ENCODE measurements at regions not wholly inside any gene's neighbourhood (a gene's known extent, or its start where the extent isn't known, plus 50 kb on each side); places are given as distances from the start of the nearest gene placed in this dataset.
"Not testable (repeated sequence)": the region's sequence is repeated elsewhere in the genome, so short reads cannot be mapped to it uniquely, and the experiment has no call there.

DNA sequence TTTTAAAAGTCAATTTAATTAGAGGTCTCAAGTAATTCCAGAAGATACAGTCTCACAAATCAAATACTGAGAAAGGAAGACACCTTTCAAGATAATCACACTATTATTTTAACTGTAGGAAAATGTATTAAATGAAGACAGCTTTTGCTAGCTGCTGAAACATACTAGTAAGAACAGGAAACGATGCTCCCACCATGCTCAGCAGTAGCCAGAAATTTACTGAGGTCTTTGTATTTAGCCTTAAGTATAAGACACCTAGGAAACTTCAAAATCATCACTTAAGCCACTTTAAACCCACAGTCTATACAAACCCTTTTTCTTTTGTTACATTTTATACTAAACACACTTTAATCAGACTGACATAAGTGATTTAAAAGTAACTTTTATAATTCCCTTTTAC is 72.7 kb upstream of the NPIPB12 start:
- DNase-seq (ENCODE audit: low read depth in 4 of 4, low spot score in 2 of 4) = not testable (repeated sequence)

DNA sequence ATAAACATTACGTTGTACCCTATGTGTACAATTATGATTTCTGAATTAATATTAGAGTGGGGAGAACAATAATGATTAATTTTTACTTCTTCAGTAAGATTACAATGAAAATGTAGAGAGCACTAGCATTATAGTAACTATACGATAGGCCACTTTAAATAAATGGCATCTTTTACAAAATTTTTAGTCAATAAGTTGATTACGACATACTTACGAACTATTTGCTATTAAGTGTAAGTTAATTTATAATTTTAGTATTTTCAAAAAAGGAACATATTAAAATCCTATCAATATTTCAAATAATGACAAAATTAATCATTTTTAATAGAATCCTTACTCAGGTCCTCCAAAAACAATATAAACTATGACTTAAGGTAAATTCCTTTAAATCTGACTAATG is 75.6 kb upstream of the NPIPB12 start:
- not testable (repeated sequence) for DNase-seq (ENCODE audit: low read depth in 4 of 4, low spot score in 2 of 4)

- not testable (repeated sequence) for DNase-seq (ENCODE audit: low read depth in 4 of 4, low spot score in 2 of 4)
Observed at GRCh38 chr16:29591919-29592318, 71.1 kb upstream of the SPN start.

DNA sequence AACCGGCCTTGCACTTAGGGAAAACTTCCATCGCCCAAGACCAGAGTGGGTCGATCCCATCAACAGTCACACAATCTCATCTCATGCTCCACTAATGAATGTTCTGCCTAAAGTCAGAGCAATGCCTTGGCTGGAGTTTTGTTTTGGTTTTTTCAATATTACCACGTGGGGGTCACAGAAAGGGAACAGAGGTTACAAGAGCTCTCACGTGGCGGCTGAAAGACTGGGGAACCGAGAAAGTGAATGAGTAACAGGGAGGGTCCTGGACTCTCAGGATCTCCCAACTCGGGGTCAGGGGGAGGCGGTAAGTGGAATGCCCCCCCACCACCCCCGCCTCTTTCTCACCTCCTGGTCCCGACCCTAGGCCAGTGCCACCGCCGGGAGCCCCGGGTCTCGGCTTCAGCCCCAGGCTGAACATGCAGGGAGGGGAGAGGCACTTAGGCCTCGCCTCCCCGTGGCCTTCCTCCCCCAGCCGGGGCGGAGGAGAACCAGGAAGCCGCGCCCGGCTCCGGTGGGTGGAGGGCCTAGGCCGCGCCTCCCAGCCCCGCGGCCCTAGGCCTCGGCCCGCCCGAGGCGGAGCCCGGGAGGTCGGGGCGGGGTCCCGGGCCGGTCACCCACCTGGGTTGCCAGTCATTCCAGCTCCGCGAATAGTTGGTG is 68.7 kb upstream of the SPN start:
- not testable (repeated sequence) for DNase-seq (ENCODE audit: low read depth in 4 of 4, low spot score in 2 of 4)

DNA sequence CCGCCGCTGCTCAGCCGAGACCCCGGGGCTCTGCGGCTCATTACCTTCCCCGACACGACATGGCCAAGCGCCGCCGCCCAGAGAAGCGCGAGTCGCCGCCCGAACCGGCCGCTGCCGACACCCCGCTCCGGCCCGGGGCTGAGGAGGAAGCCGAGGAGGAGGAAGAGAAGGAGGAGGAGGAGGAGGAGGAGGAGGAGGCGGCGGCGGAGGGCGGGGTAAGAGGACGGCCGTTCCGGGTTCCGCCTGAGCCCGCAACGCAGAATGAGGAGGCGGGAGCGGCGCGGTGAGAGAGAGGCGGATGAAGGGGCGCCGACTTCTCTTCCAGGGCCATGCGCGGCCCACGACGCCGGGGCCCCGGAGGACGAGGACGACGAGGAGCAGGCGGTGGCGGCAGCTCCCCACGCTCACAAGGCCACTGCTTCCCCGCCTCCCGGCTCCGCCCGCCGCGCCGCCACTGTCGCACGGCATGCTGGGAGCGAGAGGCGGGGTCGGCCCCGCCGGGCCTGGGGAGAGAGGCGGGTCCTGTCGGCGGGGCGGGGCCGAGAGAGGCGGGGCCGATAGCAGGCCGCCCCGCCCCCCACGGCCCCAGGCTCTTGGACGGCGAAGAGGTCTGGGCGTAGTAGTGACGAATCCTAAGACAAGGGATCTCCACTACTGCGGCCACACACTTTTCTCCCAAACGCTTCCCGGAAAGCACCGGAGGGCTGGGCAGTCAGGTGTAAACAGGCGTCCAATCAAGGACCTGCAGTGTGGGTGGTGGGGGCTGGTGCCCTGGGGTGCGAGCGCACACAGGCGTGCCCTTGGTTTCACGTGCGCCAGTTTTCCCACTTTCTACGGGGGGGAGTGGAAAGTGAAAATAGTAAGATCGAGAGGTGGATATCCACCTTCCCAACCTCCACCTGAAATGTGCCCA is 67.9 kb upstream of the SPN start:
- DNase-seq (ENCODE audit: low read depth in 4 of 4, low spot score in 2 of 4) = peak in 3 of 4 donors; percentile 63 to 71 (median 68)

DNA sequence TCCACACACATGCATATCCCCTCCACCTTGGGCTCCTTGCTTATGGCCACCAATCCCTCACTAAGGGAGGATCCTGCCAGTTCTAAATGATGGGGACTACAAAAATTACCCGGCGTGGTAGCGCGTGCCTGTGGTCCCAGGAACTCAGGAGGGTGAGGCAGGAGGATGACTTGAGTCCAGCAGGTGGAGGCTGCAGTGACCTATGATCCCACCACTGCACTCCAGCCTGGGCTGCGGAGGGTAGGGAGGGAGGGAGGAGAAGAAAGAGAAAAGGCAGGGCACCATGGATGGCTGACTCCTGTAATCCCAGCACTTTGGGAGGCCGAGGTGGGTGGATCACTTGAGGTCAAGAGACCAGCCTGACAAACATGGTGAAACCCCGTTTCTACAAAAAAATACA is 66.0 kb upstream of the SPN start:
- DNase-seq (ENCODE audit: low read depth in 4 of 4, low spot score in 2 of 4) = not testable (repeated sequence)

GRCh38 chr16:29600111-29601000 is 62.7 kb upstream of the SPN start:
- DNase-seq (ENCODE audit: low read depth in 4 of 4, low spot score in 2 of 4) = not testable (repeated sequence)

GRCh38 chr16:29602247-29602625 is 60.8 kb upstream of the SPN start:
- not testable (repeated sequence) for DNase-seq (ENCODE audit: low read depth in 4 of 4, low spot score in 2 of 4)

- not testable (repeated sequence) for DNase-seq (ENCODE audit: low read depth in 4 of 4, low spot score in 2 of 4)
Observed at GRCh38 chr16:29602683-29603088, 60.4 kb upstream of the SPN start.

DNA sequence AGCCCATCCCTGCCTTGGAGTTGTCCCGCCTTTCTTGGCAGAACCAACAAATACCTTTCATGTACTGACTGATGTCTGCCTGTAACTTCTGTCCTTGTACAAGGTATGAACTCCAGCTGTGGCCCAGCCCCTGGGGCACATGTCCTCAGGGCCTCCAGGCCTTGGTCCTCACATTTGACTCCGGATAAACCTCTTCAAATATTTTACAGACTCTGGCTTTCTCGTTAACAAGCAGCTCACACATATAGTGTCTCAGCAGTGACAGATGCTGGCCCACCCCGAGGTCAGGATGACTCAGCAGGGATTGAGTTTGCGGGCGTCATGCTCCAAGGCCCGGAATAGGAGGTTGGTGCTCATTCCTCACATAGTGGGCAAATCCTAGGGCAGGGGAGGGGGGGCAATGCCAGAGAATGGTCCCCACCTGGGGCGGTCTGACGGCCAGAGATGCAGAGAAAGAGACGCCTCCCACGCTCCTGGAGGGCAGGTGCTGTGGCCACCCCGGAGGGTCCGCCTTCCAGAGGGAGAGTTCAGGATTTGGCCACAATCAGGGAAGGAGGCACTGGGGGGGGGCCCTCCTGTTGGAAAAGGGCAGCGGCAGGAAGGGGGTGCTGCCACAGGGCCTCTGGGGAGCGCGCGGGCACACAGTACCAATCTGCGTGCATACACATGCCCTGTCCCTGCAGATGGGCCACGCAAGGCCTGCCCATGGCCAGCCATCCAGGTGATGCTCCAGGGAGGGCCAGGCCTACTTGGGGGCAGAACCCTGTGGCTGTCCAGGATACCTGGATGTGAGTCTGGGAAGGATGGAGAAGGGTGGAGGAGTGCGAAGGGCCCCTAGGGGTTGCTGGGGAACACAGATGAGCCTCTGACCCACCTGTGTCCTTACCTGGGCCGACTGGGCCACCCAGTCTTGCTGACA is 58.2 kb upstream of the SPN start:
- DNase-seq (ENCODE audit: low read depth in 4 of 4, low spot score in 2 of 4) = not testable (repeated sequence)

DNA sequence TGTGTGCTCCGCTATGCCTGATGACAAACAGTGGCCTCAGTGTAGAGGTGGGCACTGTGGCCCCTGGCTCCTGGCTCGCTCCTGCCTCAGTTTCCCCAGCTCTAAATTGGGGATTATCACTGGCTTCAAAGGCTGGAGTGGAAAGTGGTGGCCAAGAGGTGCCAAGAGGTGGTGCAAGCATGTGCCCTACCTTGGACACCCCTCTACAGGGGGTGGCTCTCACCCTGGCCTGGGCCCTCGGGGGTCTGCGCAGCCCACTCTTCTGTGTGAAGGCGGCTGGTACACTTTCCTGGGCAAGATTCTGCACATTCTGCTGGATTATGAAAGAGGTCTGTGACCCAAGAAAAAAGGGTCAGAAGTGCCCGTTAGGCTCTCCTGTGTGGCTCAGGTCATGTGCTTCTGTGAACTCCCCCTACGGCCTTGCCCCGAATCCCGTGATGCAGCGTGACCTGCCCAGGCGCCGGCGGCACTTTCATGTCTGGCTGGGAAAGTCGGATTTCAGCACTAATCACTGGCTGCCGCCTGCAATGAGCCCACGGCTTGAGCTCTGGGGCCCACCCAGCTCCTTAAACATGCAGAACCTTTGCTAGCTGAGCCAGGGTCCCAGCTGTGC is 57.3 kb upstream of the SPN start:
- DNase-seq (ENCODE audit: low read depth in 4 of 4, low spot score in 2 of 4) = not testable (repeated sequence)

GRCh38 chr16:29606669-29607427 is 56.2 kb upstream of the SPN start:
- not testable (repeated sequence) for DNase-seq (ENCODE audit: low read depth in 4 of 4, low spot score in 2 of 4)

- not testable (repeated sequence) for DNase-seq (ENCODE audit: low read depth in 4 of 4, low spot score in 2 of 4)
Observed at GRCh38 chr16:29607428-29607823, 55.6 kb upstream of the SPN start.

GRCh38 chr16:29612381-29613306 is 50.4 kb upstream of the SPN start:
- DNase-seq (ENCODE audit: low read depth in 4 of 4, low spot score in 2 of 4) = not testable (repeated sequence)

Measured in left renal cortex interstitium (tissue), 4 donors.